ENCODE measurements at regions not wholly inside any gene's neighbourhood (a gene's known extent, or its start where the extent isn't known, plus 50 kb on each side); places are given as distances from the start of the nearest gene placed in this dataset.
"Not testable (repeated sequence)": the region's sequence is repeated elsewhere in the genome, so short reads cannot be mapped to it uniquely, and the experiment has no call there.

DNA sequence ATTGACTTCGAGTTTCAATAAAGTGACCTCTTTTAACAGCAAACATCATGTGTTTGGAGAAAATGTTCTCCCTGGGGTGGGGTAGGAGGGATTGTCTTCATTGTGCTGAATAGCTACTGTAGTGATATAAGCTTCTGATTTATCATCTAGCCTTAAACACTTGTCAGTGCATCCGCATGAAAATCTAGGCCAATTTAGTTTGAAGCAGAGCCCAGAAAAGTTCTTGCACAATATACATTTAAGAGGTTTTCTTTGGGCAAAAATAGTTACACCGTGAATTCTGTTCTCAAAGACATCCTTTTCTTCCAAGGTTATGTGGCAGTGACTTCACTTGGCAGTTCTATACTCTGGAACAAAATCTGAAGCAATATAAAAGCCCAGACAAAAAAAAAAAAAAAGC, 136.0 kb upstream of the IFNG-AS1 start:
- no peak for DNase-seq

DNA sequence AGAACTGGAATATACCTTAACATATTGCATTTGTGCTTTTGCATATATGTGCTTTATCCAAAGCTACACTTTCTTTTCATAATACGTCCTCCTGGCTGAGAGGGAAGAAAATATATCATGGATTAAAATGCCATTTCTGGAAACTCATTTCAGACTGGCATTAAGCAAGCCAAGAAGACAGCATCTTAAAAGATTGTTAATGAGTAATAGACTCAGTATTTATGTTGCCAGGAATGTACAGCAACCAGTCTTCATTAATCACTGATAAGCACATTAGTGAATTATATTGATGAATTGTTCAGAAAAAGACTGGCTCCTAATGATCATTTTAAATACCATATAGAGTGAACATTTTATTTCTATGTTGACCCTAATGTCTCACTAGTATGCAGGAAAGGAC, 134.9 kb upstream of the IFNG-AS1 start:
- no peak for DNase-seq

DNA sequence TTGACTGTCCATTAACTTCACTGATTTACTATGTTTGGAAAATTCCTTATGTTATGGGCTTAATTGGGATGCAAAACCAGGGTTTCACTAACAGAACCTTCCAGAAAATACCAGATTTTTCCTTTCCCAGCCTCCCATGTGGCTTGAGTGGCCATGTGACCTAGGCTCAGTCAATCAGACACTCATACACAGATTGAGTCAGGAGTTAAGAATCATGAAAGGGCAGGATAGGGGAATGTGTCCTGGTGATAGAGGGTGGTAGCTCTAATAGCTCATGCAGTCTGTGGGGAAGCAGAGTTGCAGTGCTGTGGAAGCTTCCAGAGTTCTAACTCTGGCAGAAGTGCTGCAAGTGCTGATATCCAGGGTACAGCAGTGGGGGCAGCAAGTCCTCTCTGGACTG, 134.1 kb upstream of the IFNG-AS1 start:
- no peak for DNase-seq

DNA sequence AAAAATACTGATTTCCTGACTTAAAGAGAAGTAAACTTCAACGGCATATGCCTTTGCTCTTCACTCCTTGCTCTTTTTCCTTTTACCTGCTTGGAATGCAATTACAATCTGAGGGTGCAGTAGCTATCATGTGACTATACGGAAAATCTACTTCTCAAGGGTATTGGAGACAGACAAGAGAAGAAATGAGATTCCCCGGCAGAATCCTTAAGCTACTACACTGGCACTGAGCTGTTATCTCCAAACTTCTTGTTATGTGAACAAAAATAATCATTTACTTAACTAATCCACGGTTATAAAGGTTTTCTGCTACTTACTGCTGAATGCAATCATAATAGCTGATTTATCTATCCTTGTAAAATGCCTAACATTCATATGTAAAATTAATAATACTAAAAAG, 118.0 kb upstream of the IFNG-AS1 start:
- DNase-seq: no peak

DNA sequence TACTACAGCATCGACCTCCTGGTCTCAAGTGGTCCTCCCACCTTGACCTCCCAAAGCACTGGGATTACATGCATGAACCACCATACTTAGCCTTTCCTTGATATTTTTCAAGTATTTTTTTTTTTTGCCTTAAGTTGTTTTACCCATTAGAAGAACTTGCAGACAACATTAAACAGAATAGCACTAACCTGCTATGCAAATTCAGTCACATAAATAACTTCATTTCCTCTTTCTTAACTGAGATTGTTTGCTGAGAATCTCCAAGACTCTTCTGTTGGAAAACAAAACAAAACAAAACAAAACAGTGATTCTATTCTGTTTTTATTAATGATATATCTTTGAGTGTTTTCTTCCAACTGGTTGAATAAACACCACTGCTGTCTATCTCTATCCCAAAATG, 115.9 kb upstream of the IFNG-AS1 start:
- DNase-seq: no peak

DNA sequence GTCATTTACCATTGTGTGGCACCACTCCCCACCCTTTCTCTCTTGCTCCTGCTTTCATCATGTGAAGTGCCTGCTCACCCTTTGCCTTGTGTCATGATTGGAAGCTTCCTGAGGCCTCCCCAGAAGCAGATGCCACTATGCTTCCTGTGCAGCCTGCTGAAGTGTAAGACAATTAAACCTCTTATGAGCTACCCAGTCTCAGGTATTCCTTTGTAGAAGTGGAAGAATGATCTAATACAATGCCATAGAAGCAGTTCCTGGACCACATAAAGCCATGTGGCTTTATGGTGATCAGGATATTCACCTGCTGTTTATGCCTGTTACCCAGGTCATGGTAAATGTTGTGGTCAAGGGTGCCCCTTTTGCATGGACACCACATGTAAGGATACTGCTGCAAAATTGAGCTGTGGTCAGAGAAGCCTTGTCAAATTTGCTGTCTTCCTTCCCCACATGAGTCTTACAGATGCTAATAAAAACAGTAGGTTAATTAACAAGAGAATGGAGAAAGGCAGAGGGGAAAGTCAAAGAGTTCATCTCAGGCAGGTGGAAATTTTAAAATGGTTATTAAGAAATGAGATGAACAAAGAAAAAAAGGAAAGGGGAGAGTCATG, 112.8 kb upstream of the IFNG-AS1 start:
- no peak for DNase-seq

DNA sequence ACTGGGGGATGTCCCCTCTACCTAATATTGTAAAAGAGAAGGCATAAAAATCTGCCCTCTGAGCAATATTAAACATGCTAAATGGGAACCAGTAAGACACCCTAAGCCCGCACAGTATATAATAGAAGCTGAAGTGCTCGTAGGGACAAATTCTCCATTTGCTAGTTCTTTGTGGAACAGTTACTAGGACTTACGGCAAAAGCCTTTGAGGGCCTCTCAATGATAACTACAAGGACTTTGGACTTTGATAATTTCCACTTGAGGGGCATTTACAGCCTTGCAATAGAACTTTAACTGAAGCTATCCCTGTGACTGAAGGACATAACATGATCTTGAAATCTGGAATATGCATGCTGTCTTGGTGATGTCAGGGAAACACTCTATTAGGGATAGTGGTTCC, 111.5 kb upstream of the IFNG-AS1 start:
- DNase-seq: peak; percentile 58

DNA sequence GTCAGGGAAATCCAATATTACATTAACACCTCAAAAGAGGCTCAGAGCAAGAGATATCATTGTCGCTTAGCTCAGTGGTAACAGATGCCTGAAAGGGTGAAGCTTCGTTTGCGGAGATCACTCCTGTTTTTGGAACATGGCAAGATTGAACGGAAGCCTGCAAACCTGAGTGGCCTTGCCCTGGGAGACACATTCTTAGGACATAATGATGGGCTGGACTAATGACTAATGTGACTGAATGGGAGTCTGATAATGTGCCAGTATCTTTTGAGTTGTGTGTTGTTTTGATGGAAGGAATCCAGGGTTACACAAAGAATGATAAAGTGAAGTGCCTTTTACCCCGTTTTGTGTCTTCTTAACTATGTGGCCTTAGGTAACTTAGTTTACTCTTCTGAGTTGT, 109.3 kb upstream of the IFNG-AS1 start:
- DNase-seq: no peak

DNA sequence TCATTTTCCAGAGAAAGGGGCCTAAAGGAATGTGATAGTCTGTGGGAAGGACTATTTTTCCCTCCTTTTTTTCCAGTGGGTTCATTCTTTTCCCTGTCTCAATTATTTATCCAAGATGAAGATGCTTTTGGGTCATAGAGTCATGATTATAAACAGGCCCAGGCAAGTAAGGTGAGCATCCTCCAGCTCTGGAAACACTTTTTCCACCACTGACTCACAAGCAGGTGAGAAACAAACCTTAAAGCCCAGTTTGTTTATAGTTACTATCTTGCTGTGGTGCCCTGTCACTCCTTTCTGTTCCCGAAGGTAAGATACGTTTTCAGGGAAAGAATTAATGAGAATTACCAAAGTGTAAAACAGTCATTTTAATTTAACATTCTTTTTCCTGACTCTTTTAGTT, 107.7 kb upstream of the IFNG-AS1 start:
- DNase-seq: no peak

DNA sequence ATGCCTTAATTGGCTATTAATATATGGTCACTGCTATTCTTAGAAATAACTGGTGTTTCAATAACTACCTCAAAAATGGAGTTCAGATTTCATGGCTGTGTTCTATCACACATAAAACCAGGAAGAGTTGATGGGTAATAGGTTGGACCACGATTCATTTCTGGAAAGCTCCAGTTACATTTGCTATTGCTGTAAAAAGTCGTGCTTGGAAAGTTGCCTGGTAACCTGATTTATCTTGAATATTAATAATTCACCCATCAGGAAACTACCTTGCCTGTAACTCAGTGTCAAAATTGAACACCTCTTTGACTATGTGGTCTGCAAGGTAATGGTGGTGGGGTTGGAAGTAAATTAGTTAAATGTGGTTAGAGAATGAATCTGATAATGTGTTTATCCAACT, 104.7 kb upstream of the IFNG-AS1 start:
- DNase-seq: no peak

DNA sequence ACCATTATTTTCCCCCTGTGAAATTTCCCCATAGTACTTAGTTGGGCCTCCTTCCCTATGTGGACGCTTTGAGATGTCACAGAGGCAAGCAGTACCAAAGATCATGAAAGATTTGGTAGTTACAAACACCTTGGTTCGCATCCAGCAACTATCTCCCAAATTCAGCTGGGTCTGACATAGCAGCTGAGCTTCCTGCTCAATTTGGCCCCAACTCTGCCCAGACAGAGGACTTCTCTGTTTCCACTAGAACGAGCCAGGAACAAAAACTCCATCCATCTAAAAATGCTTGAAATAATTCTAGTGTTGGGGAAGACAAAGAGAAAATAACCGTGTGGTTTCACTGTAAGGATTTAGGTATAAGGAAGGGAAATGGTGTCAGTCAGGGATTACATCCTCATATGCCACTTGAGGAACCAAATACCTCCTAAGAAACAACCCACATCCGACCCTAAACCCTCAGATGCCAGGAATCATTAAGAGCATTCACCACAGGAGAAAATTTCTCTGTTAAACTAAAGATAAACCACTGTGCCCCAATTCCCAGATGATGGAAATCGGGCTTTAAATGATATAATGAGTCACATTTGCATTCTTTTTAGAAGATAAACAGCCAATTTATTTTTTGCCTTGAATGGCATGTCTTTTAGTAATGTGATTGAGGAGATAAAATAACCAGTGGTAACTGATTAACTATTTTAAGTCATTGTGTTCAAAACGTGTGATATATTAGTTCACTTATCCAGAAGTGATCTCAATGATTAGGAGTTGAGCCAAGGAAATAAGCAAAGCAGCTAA, 103.7 kb upstream of the IFNG-AS1 start:
- DNase-seq: no peak

DNA sequence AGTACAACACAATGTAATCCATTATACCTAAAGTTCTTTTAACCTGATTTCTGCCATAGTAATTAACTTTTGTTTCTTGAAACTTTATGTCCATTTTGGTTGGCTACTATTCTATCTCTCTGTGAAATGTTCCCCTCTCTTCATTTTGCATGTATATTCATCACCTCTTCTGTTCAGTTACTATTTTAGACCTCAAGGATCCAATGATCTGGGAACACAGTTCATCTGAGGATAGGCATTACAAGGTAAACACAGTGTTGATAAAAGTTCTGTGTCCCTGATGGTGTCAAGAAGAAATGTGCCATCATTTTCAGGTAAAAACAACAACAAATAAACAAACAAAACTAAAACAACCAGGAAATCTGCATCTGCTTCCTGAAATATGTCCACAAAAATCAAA, 102.2 kb upstream of the IFNG-AS1 start:
- no peak for DNase-seq

DNA sequence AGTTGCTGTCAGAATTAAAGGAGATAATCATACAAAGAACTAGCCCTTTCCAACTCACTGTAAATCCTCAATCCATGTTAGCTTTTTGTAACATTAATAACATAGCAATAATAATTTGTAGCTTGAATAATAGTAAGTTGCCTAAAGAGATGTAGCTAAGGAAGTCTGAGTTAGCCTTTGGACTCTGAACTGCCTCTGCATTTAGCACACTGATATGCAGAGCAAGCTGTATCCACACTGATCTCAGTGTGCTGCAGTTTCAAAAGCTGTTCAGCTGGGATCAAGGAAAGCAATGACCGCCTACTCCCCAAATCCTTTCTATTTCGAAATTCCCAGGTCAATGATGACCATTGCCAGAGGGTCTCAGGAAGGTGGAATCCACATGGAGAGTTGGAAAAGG, 99.3 kb upstream of the IFNG-AS1 start:
- DNase-seq: no peak

DNA sequence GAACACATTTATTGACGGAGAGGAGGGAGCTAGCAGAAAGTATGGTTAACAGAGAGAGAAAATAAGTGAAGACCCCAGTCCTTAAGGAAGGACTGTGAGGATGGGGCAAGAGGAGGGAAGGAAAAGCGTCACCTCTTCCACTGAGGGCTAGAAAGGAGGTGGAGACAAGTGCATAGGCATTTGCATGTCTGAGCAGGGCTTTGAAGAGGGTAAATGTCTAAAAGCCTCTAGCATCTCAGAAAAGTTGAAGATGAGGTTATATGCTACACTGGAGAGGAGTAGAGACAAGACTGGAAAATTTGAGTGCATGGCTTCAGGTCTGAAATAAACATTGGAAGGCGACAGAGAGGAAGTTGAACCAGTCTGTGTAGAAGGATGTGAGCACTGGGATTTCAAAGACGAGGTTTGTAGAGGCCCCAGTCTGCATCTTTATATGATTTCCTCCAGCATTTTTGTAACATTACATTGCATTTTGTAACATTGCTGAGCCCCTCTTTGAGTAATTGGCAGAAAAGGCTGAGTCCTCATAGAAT, 98.5 kb upstream of the IFNG-AS1 start:
- DNase-seq: no peak

DNA sequence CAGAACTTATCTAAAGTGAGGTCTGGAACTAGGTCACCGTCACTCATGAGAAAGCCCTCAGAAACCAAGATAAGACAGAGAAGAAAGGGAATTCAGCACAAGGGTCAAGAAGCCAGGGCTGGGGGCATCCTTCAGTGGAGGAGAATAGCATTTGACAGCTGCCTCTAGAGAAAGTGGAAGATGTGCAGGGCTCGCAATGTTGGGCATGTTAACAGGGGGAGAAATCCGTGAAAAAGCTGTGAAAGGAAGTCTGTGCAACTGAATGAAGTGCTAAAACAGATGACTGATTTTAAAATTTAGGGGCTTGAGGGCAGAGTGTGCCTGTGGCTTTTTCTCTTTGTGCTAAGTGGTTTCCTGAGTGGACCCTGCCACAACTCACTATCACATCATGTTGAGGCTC, 97.7 kb upstream of the IFNG-AS1 start:
- no peak for DNase-seq

DNA sequence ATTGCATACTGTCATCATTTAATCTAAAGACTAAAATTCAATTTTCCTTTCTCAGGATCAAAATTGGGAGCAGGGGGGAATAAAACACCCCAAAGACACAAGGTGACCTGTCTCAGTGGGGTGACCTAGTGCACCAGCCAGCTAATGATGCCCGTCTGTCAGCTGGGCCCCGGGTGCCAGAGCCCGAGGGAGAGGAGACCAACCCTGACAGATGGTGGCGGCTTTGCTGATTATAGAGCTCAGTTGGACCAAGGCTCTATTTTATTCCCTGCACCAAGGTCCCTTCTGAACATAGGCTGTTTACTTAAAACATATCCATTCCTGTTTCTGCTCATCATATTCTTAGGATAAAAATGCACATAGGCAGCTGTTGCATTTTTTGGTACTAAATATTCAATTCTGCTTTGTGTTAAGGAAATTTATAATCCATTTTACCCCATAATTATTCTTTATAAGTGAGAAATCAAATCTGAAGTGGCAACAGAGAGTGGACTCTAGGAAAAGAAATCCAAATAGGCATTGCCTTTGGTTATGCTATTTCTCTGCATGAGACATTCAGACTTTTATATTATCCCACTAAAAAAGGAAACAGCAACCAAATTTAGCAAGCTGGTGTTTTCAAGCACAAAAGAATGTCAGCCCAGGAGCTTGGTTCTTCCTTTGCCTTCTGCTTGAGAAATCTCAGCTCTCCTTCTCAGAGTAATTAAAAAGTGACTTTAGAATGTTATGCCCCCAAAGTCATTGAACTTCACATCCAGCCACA, 96.8 kb upstream of the IFNG-AS1 start:
- DNase-seq: no peak

DNA sequence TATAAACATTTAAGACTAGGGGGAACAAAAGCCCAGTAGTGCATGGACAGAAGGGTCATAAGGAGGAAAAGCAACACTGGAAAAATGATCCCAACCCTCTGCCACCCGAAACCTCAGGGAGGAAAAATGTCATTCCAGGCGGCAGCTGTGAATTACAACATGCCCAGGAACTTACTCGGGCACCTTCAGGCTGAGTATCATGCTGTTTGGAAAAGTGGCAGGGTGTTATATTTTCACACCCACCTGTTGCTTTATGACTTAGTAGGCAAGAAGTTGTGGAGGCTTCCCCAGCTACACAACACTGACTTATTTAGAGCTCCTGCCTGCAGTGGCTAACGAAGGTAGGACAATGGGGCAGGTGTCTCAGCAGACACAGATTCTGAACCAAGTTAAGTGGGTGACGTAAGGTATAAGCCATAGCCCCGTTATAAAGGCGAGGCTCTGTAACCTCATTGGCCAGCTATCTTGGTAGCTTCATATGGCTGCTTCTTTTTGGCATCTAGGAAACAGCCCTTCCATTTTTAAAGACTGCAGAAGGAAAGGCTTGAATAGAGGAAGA, 96.1 kb upstream of the IFNG-AS1 start:
- DNase-seq: no peak

DNA sequence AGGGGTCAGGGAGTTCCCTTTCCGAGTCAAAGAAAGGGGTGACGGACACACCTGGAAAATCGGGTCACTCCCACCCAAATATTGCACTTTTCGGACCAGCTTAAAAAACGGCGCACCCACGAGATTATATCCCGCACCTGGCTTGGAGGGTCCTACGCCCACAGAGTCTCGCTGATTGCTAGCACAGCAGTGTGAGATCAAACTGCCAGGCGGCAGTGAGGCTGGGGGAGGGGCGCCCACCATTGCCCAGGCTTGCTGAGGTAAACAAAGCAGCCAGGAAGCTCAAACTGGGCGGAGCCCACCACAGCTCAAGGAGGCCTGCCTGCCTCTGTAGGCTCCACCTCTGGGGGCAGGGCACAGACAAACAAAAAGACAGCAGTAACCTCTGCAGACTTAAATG, 88.8 kb upstream of the IFNG-AS1 start:
- DNase-seq: not testable (repeated sequence)

DNA sequence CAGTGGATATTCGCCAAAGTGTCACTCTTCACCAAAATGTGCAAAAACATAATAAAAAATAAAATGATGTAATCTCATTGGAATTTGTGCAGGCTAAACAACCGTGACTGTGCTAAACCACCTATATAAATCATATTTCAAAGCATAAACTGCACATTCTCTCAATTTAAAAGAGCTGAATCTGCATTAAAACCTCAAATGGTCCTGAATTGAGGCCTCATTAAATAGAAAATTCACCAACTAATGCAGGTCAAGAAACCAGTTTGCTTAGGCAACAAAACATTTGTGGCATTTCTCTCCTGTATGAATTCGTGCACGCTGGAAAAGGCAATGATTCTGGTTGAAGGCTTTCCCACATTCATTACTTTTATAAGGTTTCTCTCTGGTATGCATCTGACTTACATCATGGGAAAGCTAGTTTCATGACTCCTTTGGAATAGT, 80.1 kb upstream of the IFNG-AS1 start:
- no peak for DNase-seq

DNA sequence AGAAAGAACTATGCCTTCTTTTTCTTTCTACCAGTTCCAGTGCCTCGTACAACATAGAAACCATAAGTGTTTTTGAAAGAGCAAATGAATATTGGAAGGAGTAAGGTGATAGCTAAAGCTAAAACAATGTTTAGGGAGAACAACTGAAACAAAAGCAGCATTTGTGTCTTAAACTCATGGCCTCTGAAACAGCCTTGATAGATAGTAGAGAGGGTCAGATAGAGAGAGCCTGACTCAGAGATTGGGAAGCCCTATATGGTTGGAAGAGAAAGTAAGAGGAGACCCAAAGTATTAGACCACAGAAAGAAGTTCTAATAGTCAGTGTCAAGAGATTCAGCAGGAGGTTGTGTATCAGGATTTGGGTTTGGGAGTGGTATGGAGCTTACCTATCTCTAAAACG, 79.6 kb upstream of the IFNG-AS1 start:
- DNase-seq: no peak

DNA sequence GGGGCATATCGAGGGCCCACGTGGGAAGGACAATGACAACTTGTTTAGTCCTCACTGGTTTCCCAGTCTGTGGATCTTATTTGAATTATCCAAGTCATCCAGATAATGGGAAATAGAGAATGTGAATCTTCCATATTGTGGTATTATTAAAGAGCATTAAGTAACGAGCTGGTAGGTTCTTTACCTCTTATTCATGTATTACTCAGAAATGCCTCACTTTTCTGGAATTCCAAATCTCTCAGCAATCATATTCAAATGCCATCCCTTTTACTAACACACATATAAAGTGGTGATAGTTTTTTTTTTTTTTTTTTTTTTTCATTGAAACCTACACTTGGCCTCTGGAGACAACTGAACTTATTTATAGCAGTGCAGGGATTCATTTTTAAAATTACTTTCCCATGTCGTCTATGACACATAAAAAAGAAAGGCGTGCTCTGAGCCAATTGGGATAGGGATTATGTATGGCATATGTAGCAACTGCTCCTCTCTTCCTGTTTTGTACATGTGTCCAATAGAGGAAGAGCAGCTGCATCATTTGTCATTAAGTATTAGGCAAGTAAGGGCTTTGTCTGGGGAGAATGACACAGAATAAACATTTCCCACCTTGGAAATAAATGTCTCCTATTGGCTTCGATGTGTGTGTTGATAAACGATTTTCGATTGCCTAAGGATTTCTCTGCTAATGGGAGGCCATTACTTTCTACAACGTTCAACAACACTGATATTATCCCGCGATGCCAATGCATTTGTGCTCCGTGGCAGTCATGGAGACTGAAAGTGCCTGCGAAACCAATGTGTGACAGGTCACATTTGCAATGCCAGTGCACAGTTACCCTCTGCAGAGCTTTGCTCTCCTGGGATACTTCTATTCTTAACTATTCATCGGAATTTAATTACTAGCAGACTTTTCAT, 78.6 kb upstream of the IFNG-AS1 start:
- no peak for DNase-seq

DNA sequence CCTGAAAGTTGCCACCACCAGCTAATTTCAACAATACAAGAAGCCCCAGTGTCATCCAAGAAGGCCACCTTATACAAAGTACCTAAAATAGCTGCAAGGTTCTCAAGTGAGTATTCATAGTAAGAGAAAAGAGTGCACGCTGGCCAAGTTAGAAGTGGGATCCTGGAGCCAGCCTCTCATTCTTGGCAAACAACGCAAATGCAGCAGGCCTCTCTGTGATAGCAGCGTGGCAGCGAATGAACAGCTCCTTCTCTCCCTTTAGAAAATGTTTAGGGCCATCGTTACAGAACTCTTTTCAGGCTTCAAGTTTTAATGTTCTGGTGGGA, 78.0 kb upstream of the IFNG-AS1 start:
- DNase-seq: no peak

DNA sequence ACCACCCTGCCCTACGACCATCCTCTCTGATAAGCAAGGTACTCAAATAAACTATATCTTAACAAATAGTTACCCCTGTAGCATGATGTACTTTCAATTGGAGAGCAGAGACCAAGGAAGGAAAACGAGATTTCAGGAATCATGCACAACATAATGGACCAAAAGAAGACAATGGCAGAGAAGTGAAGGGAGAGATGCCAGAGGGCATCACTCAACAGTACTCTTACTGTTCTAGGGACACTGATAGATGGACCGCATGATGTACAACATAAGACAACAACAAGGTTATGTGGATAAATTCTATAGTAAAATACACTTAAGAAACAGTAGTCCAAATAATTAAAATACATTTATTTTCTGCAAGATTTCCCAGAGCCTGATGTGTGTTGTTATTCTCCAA, 77.5 kb upstream of the IFNG-AS1 start:
- DNase-seq: no peak

Data from NCI-H187 treated with DMSO at 0.1 percent for 48 hours (cell line).